ENCODE measurements at regions not wholly inside any gene's neighbourhood (a gene's known extent, or its start where the extent isn't known, plus 50 kb on each side); places are given as distances from the start of the nearest gene placed in this dataset.

DNA sequence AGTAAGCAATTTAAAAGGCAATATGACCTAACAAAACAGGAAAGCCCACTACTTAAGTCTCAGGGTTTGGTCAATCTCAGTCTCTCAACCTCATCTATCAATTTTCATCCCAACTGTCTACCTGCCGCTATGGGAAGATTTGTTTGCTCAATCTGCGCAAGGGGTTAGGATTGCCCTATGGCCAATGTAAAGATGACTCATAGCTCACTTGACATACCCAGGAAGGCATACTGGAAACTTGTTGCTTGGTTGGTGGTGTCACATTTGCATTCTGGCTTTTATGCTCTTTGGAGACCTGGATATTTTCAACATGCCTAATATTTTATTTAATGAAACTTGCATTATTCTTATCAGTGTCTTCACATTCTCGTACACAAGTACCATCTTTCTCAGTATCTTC, 78.1 kb upstream of the TMEM196 start:
- DNase-seq (ENCODE audit: low spot score) = no peak

GRCh38 chr7:19834566-19834965, 61.1 kb upstream of the TMEM196 start:
- no peak for DNase-seq (ENCODE audit: low spot score)

- DNase-seq (ENCODE audit: low spot score) = no peak
Measured at GRCh38 chr7:19830604-19831003, 57.2 kb upstream of the TMEM196 start.

Data from germinal center (tissue), 1 donor.